ENCODE measurements at regions not wholly inside any gene's neighbourhood (a gene's known extent, or its start where the extent isn't known, plus 50 kb on each side); places are given as distances from the start of the nearest gene placed in this dataset.
A peak's percentile ranks its signal among the peaks of the same experiment; 100 is the strongest.
"Not testable (repeated sequence)": the region's sequence is repeated elsewhere in the genome, so short reads cannot be mapped to it uniquely, and the experiment has no call there.

DNA sequence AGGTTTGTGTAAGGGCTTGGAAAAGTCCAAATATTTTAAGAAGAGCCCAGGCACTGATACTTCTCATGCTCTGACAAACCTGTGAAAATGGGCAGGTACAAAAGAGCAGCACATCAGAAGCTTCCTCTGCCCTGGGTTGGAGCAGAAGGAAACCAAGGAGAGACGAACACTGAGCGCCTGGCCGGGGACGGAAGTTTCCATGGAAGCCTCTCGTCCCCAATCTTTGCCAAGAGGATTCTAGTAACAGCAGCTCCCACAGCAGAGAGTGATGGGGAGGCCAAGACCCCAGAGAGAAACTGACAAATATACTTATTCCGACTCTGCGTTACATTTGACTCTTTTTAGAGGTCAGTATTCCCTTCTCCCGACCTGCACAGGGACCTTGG is 268.5 kb downstream of the C16orf95 start:
- Histone ChIP-seq H3K27ac (no peak overlapping the region), H3K9me3 (ENCODE audit: low read depth) (no peaks in the 10 kb centered on the region), H3K4me1 (ENCODE audit: low read depth) (peaks cover 15% of the 10 kb centered on the region), H3K36me3 (no peaks in the 10 kb centered on the region), H3K4me3 (no peak overlapping the region), H3K27me3 (no peaks in the 10 kb centered on the region)
- DNase-seq (ENCODE audit: low read depth in 1 of 2, low spot score in 1 of 2) = no peak
- TF ChIP-seq CTCF (IDR thresholded peaks at IDR 0.05; ENCODE audit: low read depth, low read length) = no peak

DNA sequence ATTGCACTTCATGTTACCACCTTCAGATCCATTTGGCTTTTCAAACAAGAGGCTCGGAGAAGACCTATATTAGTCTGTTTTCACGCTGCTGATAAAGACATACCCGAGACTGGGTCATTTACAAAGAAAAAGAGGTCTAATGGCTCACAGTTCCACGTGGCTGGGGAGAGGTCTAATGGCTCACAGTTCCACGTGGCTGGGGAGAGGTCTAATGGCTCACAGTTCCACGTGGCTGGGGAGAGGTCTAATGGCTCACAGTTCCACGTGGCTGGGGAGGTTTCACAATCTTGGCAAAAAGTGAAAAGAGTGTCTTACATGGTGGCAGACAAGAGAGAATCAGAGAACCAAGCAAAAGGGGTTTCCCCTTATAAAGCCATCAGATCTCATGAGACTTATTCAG is 268.0 kb downstream of the C16orf95 start:
- not testable (repeated sequence) for H3K4me3 ChIP-seq; H3K27me3 ChIP-seq; H3K36me3 ChIP-seq; DNase-seq (ENCODE audit: low read depth in 1 of 2, low spot score in 1 of 2); H3K9me3 ChIP-seq (ENCODE audit: low read depth); H3K27ac ChIP-seq
- peaks cover 15% of the 10 kb centered on the region for H3K4me1 ChIP-seq (ENCODE audit: low read depth)

GRCh38 chr16:87050142-87050541 is 267.1 kb downstream of the C16orf95 start:
- no peak overlapping the region for H3K27ac ChIP-seq
- no peak overlapping the region for H3K4me3 ChIP-seq

GRCh38 chr16:87051526-87052320 is 265.5 kb downstream of the C16orf95 start:
- no peaks in the 10 kb centered on the region for H3K27me3 ChIP-seq
- H3K36me3 ChIP-seq = no peaks in the 10 kb centered on the region
- no peaks in the 10 kb centered on the region for H3K9me3 ChIP-seq (ENCODE audit: low read depth)
- H3K4me3 ChIP-seq = no peak overlapping the region
- no peak overlapping the region for H3K27ac ChIP-seq
- H3K4me1 ChIP-seq (ENCODE audit: low read depth) = peaks cover 13% of the 10 kb centered on the region
- no peak for TF ChIP-seq CTCF (IDR thresholded peaks at IDR 0.05; ENCODE audit: low read depth, low read length)
- no peak for DNase-seq (ENCODE audit: low read depth in 1 of 2, low spot score in 1 of 2)

More at GRCh38 chr16:87050142-87050541, 267.1 kb downstream of the C16orf95 start:
- H3K36me3 ChIP-seq = no peaks in the 10 kb centered on the region
- no peaks in the 10 kb centered on the region for H3K9me3 ChIP-seq (ENCODE audit: low read depth)
- H3K27me3 ChIP-seq = no peaks in the 10 kb centered on the region
- DNase-seq (ENCODE audit: low read depth in 1 of 2, low spot score in 1 of 2) = no peak
- peaks cover 15% of the 10 kb centered on the region for H3K4me1 ChIP-seq (ENCODE audit: low read depth)
- no peak for TF ChIP-seq CTCF (IDR thresholded peaks at IDR 0.05; ENCODE audit: low read depth, low read length)

DNA sequence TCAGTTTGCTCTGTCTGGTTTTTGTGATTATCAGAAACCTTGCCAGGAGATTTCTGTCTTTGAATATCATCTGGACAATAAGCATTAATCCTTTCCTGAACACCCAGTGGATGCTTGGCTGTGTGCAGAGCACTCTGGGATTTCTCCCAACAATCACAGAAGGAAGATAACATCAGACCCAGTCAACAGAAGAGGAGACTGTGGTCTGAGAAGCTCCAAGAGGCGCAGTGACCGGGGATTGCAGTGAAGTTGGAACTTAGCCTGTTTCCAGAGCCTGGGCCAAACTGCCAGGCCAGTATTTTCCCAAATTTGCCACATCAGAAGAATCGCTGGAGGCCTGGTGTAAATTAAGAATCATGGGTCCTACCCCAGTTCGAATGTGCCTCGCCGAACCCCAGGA is 264.7 kb downstream of the C16orf95 start:
- H3K27ac ChIP-seq = no peak overlapping the region
- H3K4me1 ChIP-seq (ENCODE audit: low read depth) = peaks cover 6% of the 10 kb centered on the region
- TF ChIP-seq CTCF (IDR thresholded peaks at IDR 0.05; ENCODE audit: low read depth, low read length) = no peak
- no peaks in the 10 kb centered on the region for H3K36me3 ChIP-seq
- no peaks in the 10 kb centered on the region for H3K27me3 ChIP-seq
- H3K4me3 ChIP-seq = no peak overlapping the region
- H3K9me3 ChIP-seq (ENCODE audit: low read depth) = no peaks in the 10 kb centered on the region
- DNase-seq (ENCODE audit: low read depth in 1 of 2, low spot score in 1 of 2) = peak in 1 of 2 donors; percentile 24

All from cardiac muscle cell (in vitro differentiated cells and primary cell).